ENCODE measurements at regions not wholly inside any gene's neighbourhood (a gene's known extent, or its start where the extent isn't known, plus 50 kb on each side); places are given as distances from the start of the nearest gene placed in this dataset.
"Not testable (repeated sequence)": the region's sequence is repeated elsewhere in the genome, so short reads cannot be mapped to it uniquely, and the experiment has no call there.

GRCh38 chr3:177271811-177272501, 74.7 kb upstream of the TBL1XR1 start:
- TF ChIP-seq POLR2A, CTCF (IDR thresholded peaks at IDR 0.05): not testable (repeated sequence)

Measured in ovary (tissue), 3 donors.